Stimulated activated CD4-positive, alpha-beta T cell treated with anti-CD3 and anti-CD28 coated beads, Interleukin-1b, Interleukin-23, amount 100 ng/mL, for 48 hours (primary cell): ENCODE measurements at regions not wholly inside any gene's neighbourhood (a gene's known extent, or its start where the extent isn't known, plus 50 kb on each side); places are given as distances from the start of the nearest gene placed in this dataset.
"Not testable (repeated sequence)": the region's sequence is repeated elsewhere in the genome, so short reads cannot be mapped to it uniquely, and the experiment has no call there.

Experiments used
- DNase-seq: peaks from one replicate; pipeline ENCODE4 v3.0.0-alpha.2; 2020

DNA sequence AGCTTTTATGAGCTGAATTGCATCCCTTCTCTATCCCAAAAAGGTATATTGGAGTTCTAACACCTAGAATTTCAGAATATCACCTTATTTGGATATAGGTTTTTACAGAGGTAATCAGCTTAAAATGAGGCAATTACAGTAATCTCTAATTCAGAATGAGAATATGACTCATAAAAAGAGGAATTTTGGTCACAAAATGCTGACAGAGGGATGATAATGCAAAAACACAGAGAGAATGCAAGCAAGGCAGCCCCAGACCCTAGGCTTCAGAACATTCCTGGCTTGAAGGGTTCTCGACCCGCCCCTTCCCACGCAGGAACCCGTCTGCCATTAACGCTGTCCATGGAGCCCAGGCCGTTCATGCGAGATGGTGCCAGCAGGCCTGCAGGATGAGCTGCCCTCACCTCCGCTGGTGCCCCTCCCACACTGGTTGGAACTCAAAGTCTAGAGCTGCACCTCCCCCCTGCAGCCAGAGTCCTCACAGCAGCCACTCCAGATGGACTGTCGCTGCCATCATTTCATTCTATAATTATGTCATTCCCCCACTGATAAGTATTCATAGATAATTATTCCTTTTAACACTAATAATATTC, 1173.4 kb upstream of the ACO1 start:
- peak; percentile 15 for DNase-seq

DNA sequence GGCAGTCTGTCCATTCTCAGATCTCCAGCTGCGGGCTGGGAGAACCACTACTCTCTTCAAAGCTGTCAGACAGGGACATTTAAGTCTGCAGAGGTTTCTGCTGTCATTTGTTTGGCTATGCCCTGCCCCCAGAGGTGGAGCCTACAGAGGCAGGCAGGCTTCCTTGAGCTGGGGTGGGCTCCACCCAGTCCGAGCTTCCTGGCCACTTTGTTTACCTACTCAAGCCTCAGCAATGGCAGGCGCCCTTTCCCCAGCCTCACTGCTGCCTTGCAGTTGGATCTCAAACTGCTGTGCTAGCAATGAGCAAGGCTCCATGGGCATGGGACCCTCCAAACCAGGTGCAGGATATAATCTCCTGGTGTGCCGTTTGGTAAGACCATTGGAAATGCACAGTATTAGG, 1154.5 kb upstream of the ACO1 start:
- not testable (repeated sequence) for DNase-seq

DNA sequence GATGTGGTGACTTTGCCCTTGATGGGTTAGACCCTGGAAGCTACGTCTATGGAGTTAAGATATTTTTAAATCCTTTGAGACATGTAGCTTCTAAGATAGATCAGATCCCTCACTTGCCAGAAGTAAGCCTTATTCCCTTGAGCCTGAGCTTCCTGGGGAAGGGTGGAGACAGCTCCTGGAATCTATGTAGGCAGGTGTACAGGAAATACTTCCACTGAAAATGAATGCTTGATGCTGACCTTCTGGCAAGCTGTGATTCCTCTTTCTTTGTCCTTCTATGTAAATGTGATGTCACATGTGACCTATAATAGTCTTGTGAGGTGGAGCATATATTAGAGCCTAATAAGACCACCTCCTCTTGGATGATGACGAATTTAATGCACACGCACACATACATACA, 1152.0 kb upstream of the ACO1 start:
- DNase-seq = no peak

DNA sequence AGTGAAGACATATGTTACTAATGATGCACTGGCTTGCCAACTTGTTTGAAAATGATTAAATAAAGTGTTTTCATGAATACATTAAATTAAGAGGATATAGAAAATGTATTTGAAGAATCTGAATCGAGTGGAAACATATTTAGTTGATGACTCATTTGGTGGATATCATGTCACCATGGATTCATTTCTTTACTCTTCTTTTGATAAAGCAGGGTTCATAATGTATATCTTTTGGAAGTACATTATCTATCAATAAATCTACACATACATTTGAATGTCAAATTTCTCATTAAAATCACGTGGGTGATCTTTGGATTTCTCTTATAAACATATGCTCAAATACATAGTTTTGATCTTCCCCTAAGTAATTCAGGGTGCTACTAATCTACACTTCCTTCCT, 1148.1 kb upstream of the ACO1 start:
- DNase-seq = no peak

DNA sequence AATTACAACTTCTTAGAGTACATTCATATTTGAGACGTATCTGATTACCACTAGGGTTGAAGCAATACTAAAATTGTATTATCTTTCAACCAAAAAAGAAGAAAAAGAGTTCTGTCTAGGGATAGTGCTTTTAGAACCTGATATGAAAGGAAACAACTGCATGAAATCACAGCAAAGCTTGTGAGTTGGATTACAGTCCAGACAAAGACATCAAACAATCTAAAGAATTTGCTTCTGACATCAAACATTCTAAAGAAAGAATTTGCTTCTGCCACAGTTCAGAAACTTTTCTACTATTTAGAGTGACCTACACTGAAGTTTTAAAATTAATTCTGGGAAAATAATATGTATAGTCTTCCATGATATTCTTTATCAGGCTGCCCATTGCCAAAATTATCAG, 1141.1 kb upstream of the ACO1 start:
- no peak for DNase-seq

DNA sequence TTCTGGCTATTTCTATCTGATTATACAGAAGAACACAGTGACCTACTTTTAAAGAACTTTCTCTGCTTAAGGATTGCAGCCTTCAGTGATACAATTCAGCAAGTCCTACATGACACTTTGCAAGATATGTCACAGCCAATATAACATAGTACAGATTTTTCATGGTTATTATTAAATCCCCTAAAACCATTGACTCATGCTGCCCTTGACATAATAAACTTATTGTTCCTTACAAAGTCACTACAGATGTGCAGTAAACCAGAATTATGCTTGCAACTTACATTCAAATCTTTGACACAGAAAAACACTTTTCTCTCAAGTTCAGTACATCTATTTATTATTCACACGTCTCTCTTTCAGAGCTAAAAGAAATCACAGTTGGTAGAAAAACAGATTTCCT, 1136.3 kb upstream of the ACO1 start:
- DNase-seq = no peak

DNA sequence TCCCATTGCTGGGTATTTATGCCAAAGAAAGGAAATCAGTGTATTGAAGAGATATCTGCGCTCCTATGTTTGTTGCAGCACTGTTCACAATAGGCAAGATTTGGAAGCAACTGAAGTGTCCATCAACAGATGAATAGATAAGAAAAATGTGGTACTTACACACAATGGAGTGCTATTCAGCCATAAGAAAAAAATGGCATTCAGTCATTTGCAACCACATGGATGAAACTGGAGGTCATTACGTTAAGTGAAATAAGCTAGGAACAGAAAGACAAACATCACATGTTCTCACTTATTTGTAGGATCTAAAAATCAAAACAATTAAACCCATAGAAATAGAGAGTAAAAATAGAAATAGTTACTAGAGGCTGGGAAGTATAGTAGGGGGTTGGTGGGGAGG, 1133.1 kb upstream of the ACO1 start:
- no peak for DNase-seq

DNA sequence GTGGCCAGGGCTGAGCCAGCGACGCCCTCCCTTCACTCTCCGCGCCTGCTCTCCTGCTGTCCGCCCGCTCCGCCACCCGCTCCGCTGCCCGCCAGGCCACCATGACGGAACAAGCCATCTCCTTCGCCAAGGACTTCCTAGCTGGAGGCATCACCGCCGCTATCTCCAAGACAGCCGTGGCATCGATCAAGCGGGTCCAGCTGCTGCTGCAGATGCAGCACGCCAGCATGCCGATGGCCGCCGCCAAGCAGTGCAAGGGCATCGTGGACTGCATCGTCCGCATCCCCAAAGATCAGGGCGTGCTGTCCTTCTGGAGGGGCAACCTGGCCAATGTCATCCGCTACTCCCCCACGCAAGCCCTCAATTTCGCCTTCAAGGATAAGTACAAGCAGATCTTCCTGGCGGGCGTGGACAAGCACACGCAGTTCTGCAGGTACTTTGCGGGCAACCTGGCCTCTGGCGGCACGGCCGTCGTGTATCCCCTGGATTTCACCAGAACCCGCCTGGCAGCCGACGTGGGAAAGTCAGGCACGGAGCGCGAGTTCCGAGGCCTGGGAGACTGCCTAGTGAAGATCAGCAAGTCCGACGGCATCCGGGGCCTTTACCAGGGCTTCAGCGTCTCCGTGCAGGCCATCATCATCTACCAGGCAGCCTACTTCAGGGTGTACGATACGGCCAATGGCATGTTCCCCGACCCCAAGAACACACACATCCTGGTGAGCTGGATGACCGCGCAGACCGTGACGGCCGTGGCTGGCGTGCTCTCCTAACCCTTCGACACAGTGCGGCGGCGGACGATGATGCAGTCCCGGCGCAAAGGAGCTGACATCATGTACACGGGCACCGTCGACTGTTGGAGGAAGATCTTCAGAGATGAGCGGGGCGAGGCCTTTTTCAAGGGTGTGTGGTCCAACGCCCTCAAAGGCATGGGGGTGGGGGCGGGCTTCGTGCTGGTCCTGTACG, 1130.4 kb upstream of the ACO1 start:
- DNase-seq = no peak

DNA sequence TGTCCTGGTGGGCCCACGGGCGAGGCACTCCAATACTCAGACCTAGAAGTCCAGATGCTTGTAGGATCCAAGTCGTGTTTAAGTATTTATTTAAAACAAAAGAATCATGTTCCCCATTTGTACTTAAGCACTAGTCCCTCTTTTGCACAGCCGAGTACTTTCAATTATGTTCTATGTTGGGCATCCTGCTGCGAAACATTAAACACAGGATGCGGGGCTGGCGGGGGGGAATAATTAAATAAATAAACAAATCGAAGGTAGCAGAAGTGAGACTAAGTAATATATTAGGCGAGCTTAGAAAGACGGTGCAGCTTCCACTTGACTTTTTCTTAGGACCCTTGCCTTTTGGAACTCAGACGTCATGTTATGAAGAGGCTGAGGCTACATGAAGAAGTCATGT, 1129.2 kb upstream of the ACO1 start:
- no peak for DNase-seq

DNA sequence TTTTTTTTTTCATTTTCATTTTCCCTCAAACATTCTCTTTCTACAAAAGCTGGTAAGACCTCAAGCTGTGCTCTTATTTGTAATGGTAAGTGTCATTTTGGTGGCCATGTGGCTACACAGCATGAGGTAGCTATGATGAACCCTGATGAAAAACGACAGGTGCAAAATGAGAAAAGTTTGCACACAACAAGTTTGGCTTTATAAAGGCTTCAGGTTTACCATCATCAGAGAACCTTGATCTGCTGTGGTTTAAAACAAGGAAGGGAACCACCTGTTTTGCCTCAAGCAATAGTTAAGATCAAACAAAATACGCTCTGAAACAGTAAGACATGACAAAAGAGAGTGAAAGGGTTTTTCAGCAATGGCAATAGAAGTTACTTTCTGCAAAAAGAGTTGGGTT, 1124.6 kb upstream of the ACO1 start:
- DNase-seq = no peak

DNA sequence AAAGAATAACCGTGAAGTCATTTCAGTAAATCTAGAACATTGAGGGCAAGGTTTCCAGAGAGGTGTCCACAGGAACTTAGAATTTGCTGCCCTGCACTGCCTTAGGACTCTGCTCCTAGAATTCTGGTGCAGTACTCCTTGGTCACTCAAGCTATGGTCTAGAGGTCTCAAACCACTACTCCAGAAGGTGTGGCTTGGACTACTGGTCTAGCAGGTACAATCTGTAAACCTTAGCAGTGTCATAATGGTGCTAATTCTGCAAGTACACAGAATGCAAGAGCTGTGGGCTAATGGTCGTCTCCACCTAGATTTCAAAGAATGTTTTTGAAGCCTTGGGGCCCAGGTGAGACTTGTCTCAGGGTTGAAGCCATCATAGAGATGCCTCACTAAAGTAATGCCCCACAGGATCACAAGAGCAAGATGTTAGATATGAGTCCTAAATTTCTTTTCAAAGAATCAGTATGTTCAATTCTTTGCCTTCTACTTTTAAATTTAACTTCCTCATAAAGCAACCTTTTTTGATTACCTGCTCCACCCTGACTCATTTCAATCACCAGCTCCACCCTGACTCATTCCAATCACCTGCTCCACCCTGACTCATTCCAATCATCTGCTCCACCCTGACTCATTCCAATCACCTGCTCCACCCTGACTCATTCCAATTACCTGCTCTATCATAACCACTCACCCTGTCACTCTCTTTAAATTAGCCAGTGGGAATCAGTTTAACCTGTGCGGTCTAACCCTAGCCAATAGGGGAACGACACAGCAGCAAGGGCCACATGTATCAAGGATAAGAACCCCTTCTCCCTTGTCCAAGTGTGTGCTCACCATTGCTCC, 1111.8 kb upstream of the ACO1 start:
- peak; percentile 63 for DNase-seq

DNA sequence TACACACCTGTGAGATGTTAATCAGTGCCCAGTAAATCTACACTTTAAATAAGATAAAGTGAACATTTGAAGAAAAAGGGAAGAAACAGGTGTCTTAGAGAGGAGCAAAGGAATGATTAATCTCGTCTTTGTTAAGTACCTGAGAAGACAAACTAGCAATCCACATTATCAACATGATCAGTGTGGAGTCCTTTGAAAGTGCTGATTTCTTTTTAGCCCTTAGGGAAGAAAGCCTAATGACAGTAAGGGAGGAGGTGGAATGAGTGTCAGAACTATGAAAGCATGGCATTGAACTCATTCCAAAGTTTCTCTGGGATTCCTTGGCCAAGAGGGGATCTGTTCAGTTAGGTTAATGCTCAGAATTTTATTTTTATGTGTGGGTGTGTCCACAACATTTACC, 1109.0 kb upstream of the ACO1 start:
- DNase-seq = no peak

DNA sequence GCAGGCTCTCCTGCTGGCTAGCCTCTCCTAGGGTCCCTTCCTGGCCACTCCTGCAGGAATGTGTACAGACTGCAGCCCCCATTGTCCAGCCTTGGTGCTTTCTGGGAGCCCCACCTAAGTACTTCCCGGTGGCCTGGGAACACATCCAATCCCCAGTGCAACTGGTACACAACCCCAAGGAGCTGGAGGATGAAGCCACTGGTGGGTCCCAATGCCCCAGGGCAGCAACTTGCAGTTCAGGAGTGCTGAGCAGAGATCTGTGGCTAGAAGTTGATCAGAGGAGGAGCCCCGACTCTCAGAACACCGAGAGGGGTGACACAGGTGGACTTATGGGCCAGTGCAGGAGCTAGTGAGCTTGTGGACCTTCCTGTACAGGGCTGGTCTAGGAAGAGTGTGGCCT, 1093.7 kb upstream of the ACO1 start:
- no peak for DNase-seq

DNA sequence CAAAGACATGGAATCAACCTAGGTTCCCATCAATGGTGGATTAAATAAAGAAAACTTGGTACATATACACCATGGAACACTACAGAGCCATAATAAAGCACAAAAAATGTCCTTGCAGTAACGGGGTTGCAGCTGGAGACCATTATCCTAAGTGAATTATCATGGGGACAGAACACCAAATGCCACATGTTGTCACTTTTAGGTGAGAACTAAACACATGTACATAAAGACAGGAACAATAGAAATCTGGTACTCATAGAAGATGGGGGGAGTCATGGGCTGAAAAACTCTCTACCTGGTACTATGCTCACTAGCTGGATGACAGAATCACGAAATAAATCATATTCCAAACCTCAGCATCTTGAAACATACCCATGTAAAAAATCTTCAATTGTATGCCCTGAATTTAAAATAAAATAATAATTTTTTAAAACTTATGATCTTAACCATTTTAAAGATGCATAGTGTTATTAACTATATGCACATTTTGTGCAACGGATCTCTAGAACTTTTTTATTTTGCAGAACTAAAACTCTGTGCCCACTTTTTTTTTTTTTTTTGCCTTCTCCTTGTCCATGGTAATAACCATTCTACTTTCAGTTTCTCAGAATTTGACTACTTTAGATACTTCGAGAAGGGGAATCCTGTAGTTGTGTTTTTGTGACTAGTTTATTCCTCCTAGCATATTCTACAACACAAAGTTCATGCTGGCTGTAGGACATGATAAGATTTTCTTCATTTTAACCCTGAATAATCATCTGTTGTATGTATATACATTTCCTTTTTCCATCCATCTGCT, 1081.6 kb upstream of the ACO1 start:
- DNase-seq = no peak

DNA sequence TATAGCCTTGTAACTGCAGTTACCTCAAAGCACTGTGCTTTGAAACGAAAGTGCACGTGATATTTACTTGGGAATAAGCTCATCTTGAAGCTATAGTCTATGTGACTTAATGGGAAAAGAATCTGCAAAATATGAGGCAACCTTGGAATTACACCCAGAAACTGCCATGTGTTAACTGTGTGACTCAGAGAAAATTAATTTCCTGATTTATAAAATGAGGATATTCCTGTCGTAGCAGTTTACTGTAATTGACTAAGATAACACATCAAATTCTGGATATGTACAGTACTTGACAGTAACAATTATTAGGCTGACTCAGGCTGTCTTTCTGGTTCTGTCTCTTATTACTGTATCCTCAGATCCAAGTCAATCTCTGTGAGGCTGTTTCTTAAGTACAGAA, 1079.9 kb upstream of the ACO1 start:
- no peak for DNase-seq

DNA sequence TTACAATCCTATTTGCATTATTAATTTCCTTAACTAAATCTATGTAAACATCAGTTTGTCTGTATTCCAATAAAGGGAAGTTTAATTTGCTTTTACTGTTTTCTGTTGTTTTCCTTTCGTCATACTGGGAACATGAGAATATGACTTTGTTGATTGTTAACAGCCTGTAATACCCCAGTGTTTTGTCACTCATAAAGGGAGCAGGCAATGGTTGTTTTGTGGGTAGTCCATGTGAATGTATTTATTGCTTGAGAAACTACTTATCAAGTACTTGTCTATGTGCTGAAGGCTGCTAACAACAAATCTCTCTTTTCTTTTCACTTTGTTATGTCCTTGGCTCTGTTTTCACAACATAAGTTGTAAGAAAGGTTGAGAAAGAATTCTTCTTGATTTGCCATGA, 1070.2 kb upstream of the ACO1 start:
- no peak for DNase-seq

DNA sequence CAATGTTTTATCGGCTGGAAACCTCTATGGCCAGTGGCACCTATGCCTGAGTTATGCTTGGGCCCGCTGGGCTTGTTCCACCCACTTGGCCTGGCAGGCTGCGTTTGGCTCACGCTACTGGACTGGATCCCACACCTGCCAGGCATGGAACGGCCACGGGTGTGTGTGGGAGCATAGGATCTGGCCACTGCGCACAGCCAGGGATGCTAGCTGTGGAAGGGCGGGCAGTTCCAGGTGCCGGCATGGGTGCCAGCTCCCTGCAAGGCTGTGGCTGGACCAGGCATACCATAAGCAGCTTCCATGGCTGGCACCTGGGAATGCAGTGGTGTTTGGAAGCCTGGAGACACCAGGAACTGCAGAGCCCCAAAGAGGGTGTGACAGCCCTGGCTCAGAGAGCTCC, 1063.9 kb upstream of the ACO1 start:
- no peak for DNase-seq

DNA sequence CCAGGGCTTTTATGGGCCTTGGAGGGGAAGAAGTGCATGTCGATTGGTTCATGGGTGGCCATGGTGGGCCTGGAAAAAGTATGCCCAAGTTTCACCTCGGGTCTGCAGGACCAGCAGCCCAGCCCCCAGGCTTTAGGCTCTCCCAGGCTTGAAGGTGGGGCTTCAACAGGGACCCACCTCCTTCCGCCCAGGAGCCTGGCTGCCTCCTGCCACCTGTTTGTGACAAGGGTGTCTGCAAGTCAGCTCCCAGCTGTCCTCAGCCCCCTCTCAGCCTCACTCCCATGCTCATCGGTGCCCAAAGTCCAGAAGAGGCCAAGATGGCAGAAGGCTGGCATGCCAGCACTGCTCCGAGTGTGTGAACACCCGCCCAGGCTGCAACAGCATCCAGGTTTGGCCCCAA, 1063.2 kb upstream of the ACO1 start:
- DNase-seq = no peak

DNA sequence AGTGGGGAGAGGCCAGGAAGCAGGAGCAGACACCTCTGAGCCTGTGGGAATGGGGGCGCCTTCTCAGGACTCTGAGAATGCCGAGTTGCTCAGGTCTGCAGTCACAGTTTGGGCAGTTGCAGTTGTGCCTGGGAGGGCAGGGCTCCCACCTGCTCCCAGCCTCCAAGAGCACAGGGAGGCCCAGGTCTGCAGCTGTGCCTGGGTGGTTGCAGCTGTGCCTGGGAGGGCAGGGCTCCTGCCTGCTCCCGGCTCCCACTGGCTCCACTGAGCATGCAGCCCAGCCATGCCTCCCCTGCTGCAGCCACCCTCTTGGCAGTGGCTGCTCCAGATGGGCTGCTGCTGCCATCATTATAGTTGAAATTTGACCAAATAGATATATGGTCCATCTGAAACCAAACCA, 1062.8 kb upstream of the ACO1 start:
- DNase-seq = no peak

DNA sequence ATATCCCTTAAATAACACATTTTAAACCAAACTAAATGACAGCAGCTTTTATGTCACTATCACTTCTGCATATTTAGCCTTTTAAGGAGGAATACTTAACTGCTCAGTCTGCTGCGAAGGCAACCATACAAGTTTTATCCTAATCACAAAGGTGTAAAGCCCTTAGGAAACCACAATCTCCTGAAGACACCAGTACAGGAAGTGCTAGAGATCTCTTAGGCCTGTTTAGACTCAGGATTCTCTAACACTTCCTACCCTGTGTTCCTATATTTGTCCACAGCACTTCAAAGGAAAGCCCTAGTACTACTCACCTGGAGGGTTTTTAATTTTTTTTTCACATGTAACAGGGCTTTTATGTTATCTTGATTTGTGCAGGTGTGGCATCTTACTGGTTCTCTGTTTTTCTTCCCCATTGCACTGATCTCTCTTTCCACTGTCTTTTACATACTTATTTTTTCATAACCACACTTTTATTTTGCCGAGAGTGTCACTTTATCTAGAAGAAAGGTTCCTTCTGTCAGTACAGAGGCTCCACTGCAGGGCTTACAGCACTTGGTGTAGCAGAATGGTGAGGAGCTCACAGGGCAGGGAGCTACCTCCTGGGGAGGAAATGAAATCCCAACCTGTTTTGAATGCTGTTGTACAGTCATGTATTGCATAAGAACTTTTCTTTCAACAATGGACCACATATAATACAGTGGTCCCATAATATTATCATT, 1060.6 kb upstream of the ACO1 start:
- DNase-seq = no peak

DNA sequence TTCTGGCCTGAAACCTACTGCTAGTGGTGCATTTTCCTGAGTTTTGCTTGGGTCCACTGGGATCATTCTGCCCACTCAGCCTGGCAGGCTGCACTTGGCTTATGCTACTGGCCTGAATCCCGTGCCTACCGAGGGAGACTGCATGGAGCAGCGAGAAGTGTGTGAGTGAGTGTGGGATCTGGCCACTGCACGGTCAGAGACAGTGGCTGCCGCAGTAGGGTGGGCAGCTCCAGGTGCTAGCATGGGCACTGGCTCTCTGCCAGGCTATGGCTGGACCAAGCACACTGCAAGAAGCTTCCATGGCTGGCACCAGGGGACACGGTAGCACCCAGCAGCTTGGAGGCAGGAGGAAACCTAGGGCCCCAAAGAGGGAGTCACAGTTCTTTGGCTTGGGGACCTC, 1058.7 kb upstream of the ACO1 start:
- no peak for DNase-seq

DNA sequence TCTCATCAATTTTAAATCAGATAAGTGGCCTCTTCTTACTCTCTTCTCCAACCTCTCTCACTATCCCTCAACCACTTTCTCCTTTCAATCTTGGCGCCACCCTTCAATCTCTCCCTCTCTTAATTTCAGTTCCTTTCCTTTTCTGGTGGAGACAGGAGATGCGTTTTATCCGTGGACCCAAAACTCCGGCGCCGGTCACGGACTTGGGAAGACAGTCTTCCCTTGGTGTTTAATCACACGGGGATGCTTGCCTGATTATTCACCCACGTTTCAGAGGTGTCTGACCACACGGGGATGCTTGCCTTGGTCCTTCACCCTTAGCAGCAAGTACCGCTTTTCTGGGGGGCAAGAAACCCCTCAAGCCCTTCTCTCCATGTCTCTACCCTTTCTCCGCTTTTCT, 1057.6 kb upstream of the ACO1 start:
- not testable (repeated sequence) for DNase-seq
